H9 (cell line): ENCODE measurements at regions not wholly inside any gene's neighbourhood (a gene's known extent, or its start where the extent isn't known, plus 50 kb on each side); places are given as distances from the start of the nearest gene placed in this dataset.

Experiments used
- DNase-seq: peaks from one replicate; pipeline ENCODE4 v3.0.0-alpha.2; 2017
- H2AFZ ChIP-seq: one replicate; pipeline ENCODE4 v1.6.1; 2013; ENCODE audit warnings: mild to moderate bottlenecking, low read length, control low read depth, moderate library complexity
- H2AK5ac ChIP-seq: 2 replicates; pipeline ENCODE4 v1.6.1; 2013; ENCODE audit warnings: low read length, control low read depth, mixed read lengths; ENCODE audit not compliant: insufficient read length
- H2BK120ac ChIP-seq: one replicate; pipeline ENCODE4 v1.6.1; 2013; ENCODE audit warnings: low read depth, mild to moderate bottlenecking, low read length, control low read depth, inconsistent platforms; ENCODE audit not compliant: poor library complexity, severe bottlenecking
- H2BK12ac ChIP-seq: 2 replicates; pipeline ENCODE4 v1.6.1; 2013; ENCODE audit warnings: low read length, control low read depth, mixed read lengths, low read depth; ENCODE audit not compliant: insufficient read length
- H2BK15ac ChIP-seq: 2 replicates; pipeline ENCODE4 v1.6.1; 2013; ENCODE audit warnings: low read depth, low read length, control low read depth
- H2BK20ac ChIP-seq: one replicate; pipeline ENCODE4 v1.6.1; 2013; ENCODE audit warnings: low read depth, mild to moderate bottlenecking, low read length, control low read depth, inconsistent platforms; ENCODE audit not compliant: poor library complexity, severe bottlenecking
- H2BK5ac ChIP-seq: 2 replicates; pipeline ENCODE4 v1.6.1; 2013; ENCODE audit warnings: low read length, control low read depth, mixed read lengths; ENCODE audit not compliant: insufficient read length
- H3K14ac ChIP-seq: 2 replicates; pipeline ENCODE4 v1.6.1; 2013; ENCODE audit warnings: low read length, control low read depth; ENCODE audit not compliant: insufficient read depth
- H3K18ac ChIP-seq: 2 replicates; pipeline ENCODE4 v1.6.1; 2013; ENCODE audit warnings: low read depth, mild to moderate bottlenecking, mixed read lengths, low read length, control low read depth; ENCODE audit not compliant: insufficient read length
- H3K23ac ChIP-seq: 2 replicates; pipeline ENCODE4 v1.6.1; 2013; ENCODE audit warnings: low read length, control low read depth, mixed read lengths, low read depth; ENCODE audit not compliant: insufficient read length
- H3K23me2 ChIP-seq: 2 replicates; pipeline ENCODE4 v1.6.1; 2013; ENCODE audit warnings: low read depth, mild to moderate bottlenecking, mixed read lengths, low read length, control low read depth; ENCODE audit not compliant: insufficient read length, poor library complexity, severe bottlenecking
- H3K27ac ChIP-seq: 2 replicates; pipeline ENCODE4 v1.5.1; 2013; ENCODE audit warnings: low read length, control low read depth, mixed read lengths, low read depth; ENCODE audit not compliant: insufficient read length
- H3K27me3 ChIP-seq: 2 replicates; pipeline ENCODE4 v1.6.1; 2013; ENCODE audit warnings: low read length, control low read depth, inconsistent platforms; ENCODE audit not compliant: insufficient read depth
- H3K4ac ChIP-seq: 2 replicates; pipeline ENCODE4 v1.6.1; 2013; ENCODE audit warnings: low read depth, mild to moderate bottlenecking, control low read depth, inconsistent platforms, low read length, moderate library complexity
- H3K4me1 ChIP-seq: 2 replicates; pipeline ENCODE4 v1.6.1; 2013; ENCODE audit warnings: low read length, control low read depth, inconsistent platforms; ENCODE audit not compliant: insufficient read depth
- H3K4me2 ChIP-seq: 2 replicates; pipeline ENCODE4 v1.6.1; 2013; ENCODE audit warnings: low read length, control low read depth, mixed read lengths; ENCODE audit not compliant: insufficient read length, insufficient read depth
- H3K56ac ChIP-seq: 2 replicates; pipeline ENCODE4 v1.6.1; 2013; ENCODE audit warnings: low read depth, mild to moderate bottlenecking, mixed read lengths, low read length, control low read depth; ENCODE audit not compliant: insufficient read length
- H3K79me1 ChIP-seq: 2 replicates; pipeline ENCODE4 v1.6.1; 2013; ENCODE audit warnings: low read depth, mild to moderate bottlenecking, moderate library complexity, low read length, control low read depth, inconsistent platforms; ENCODE audit not compliant: insufficient read depth, poor library complexity, severe bottlenecking
- H3K79me2 ChIP-seq: 2 replicates; pipeline ENCODE4 v1.6.1; 2013; ENCODE audit warnings: low read length, control low read depth, inconsistent platforms; ENCODE audit not compliant: insufficient read depth
- H3K9ac ChIP-seq: 2 replicates; pipeline ENCODE4 v1.6.1; 2013; ENCODE audit warnings: low read length, control low read depth, mixed read lengths; ENCODE audit not compliant: insufficient read length; ENCODE audit errors: extremely low read depth
- H3K9me3 ChIP-seq: one replicate; pipeline ENCODE4 v1.6.1; 2013; ENCODE audit warnings: low read depth, low read length, inconsistent platforms; ENCODE audit not compliant: control insufficient read depth
- H3T11ph ChIP-seq: one replicate; pipeline ENCODE4 v1.6.1; 2013; ENCODE audit warnings: mild to moderate bottlenecking, low read length, control low read depth, inconsistent platforms
- H4K20me1 ChIP-seq: one replicate; pipeline ENCODE4 v1.6.1; 2013; ENCODE audit not compliant: control insufficient read depth, insufficient read length, insufficient read depth
- H4K5ac ChIP-seq: 2 replicates; pipeline ENCODE4 v1.6.1; 2013; ENCODE audit warnings: low read depth, mild to moderate bottlenecking, mixed read lengths, low read length, control low read depth; ENCODE audit not compliant: insufficient read length
- H4K8ac ChIP-seq: replicated peaks from 2 replicates; pipeline ENCODE4 v1.6.1; 2013; ENCODE audit warnings: low read length, control low read depth, mixed read lengths, low read depth; ENCODE audit not compliant: insufficient read length
- H4K91ac ChIP-seq: 2 replicates; pipeline ENCODE4 v1.6.1; 2013; ENCODE audit warnings: low read depth, mild to moderate bottlenecking, moderate library complexity, mixed read lengths, low read length, control low read depth; ENCODE audit not compliant: insufficient read length
- H3K27ac Mint-ChIP-seq, 3 experiments: 2 replicates in 2 of 3; 3 replicates in 1 of 3; pipeline ENCODE4 v1.8.0; 2020 to 2021; ENCODE audit warnings: mixed read lengths in 3 of 3, mild to moderate bottlenecking in 1 of 3, moderate library complexity in 1 of 3
- H3K27me3 Mint-ChIP-seq: 2 replicates; pipeline ENCODE4 v1.8.0; 2021; ENCODE audit warnings: low read depth, mild to moderate bottlenecking, moderate library complexity, mixed read lengths
- H3K36me3 Mint-ChIP-seq, 3 experiments: 2 replicates in 2 of 3; 3 replicates in 1 of 3; pipeline ENCODE4 v1.8.0; 2020 to 2021; ENCODE audit warnings: low read depth in 3 of 3, mixed read lengths in 3 of 3; ENCODE audit not compliant: insufficient read depth in 1 of 3
- H3K4me1 Mint-ChIP-seq, 2 experiments: 2 replicates each; pipeline ENCODE4 v1.8.0; 2020; ENCODE audit warnings: mixed read lengths in 2 of 2
- H3K4me3 Mint-ChIP-seq, 2 experiments: 2 replicates in 1 of 2; 3 replicates in 1 of 2; pipeline ENCODE4 v1.8.0; 2020 to 2021; ENCODE audit warnings: mild to moderate bottlenecking in 2 of 2, mixed read lengths in 2 of 2, moderate library complexity in 1 of 2
- H3K9me3 Mint-ChIP-seq, 2 experiments: 2 replicates in 1 of 2; 3 replicates in 1 of 2; pipeline ENCODE4 v1.8.0; 2020; ENCODE audit warnings: mild to moderate bottlenecking in 2 of 2, mixed read lengths in 2 of 2, moderate library complexity in 1 of 2
- WGBS: extraction: QIAGEN DNeasy Blood & Tissue Kit; methylation state at CpG from one replicate; pipeline ENCODE4 v1.1.7; 2013; ENCODE audit warnings: missing lambda C conversion rate, low lambda C conversion rate, mixed read lengths; ENCODE audit not compliant: insufficient read length; ENCODE audit errors: extremely low coverage; 5-methylcytosine and 5-hydroxymethylcytosine counted together
- TF ChIP-seq, protein P1 (sequence below): fragments of 200-600 bp; sonication (generic); conservative IDR thresholded peaks from 3 replicates; pipeline ENCODE4 v1.8.0; 2021; ENCODE audit warnings: antibody characterized with exemption, mild to moderate bottlenecking

DNA sequence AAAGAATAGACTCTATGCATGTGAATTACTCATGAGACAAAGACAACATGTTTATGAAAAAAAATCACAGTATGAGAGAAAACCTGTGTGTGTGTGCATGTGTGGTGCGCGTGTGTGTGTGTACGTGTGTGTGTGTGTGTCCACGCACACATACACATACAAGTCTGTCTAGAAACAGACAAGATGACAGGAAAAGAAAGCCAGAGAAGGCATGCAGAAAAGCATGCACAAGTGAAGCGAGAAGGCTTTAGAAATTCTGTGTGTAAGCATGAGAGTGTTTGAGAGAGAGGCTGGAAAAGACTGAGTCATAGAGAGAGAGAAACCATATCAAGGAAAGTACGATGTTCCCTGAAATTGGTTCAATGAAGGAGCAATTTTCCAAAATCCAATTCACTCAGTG, 566.4 kb upstream of the C16orf82 start:
- Mint-ChIP-seq H3K9me3 (no peaks in the 10 kb centered on the region), H3K4me1 (peaks cover 8 to 13% of the 10 kb centered on the region in 2 experiments; a peak in 3 of 4 replicates), H3K27me3 (peaks cover 2% of the 10 kb centered on the region; the same call in 1 of the 2 replicates), H3K27ac (peak overlapping the region in 1 of 3 experiments; percentile 18; a peak in 2 of 7 replicates), H3K4me3 (no peak overlapping the region), H3K36me3 (no peaks in the 10 kb centered on the region)
- Histone ChIP-seq H3K79me2 (no peaks in the 10 kb centered on the region), H2BK120ac (no peak overlapping the region), H2BK12ac (no peak overlapping the region), H4K20me1 (no peaks in the 10 kb centered on the region), H3K14ac (no peak overlapping the region), H3T11ph (no peak overlapping the region), H3K56ac (no peak overlapping the region), H4K91ac (no peak overlapping the region), H3K79me1 (no peaks in the 10 kb centered on the region), H4K8ac (no peak overlapping the region), H3K27ac (no peak overlapping the region), H3K23ac (no peak overlapping the region), H2BK5ac (no peak overlapping the region), H3K27me3 (no peaks in the 10 kb centered on the region), H3K23me2 (no peaks in the 10 kb centered on the region), H3K9me3 (no peaks in the 10 kb centered on the region), H2BK20ac (no peak overlapping the region), H2BK15ac (no peak overlapping the region), H4K5ac (no peak overlapping the region), H2AFZ (no peak overlapping the region), H3K18ac (no peak overlapping the region), H3K9ac (no peak overlapping the region), H3K4ac (no peak overlapping the region), H3K4me1 (no peaks in the 10 kb centered on the region; the same call in 1 of the 2 replicates), H2AK5ac (no peak overlapping the region), H3K4me2 (no peak overlapping the region)
- TF ChIP-seq, protein P1, sequence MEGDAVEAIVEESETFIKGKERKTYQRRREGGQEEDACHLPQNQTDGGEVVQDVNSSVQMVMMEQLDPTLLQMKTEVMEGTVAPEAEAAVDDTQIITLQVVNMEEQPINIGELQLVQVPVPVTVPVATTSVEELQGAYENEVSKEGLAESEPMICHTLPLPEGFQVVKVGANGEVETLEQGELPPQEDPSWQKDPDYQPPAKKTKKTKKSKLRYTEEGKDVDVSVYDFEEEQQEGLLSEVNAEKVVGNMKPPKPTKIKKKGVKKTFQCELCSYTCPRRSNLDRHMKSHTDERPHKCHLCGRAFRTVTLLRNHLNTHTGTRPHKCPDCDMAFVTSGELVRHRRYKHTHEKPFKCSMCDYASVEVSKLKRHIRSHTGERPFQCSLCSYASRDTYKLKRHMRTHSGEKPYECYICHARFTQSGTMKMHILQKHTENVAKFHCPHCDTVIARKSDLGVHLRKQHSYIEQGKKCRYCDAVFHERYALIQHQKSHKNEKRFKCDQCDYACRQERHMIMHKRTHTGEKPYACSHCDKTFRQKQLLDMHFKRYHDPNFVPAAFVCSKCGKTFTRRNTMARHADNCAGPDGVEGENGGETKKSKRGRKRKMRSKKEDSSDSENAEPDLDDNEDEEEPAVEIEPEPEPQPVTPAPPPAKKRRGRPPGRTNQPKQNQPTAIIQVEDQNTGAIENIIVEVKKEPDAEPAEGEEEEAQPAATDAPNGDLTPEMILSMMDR, result no peak
- DNase-seq, result no peak
- no CpG with 5 or more reads among the region's 6 CpGs for WGBS
